HG03025 (cell line): ENCODE measurements at regions not wholly inside any gene's neighbourhood (a gene's known extent, or its start where the extent isn't known, plus 50 kb on each side); places are given as distances from the start of the nearest gene placed in this dataset.
"Not testable (repeated sequence)": the region's sequence is repeated elsewhere in the genome, so short reads cannot be mapped to it uniquely, and the experiment has no call there.

ENCODE experiments used
- ATAC-seq: cut with Tn5 transposase; IDR thresholded peaks from one replicate; pipeline ENCODE4 v1.9.1; 2021; ENCODE audit warnings: mild to moderate bottlenecking, moderate library complexity; ENCODE audit not compliant: unreplicated experiment, low FRiP score

GRCh38 chr6:86629123-86629522 is 308.2 kb upstream of the HTR1E start:
- no peak for ATAC-seq

GRCh38 chr6:86619428-86619827 is 317.9 kb upstream of the HTR1E start:
- no peak for ATAC-seq

GRCh38 chr6:86615299-86615698 is 322.0 kb upstream of the HTR1E start:
- no peak for ATAC-seq

GRCh38 chr6:86609549-86610388 is 327.6 kb upstream of the HTR1E start:
- no peak for ATAC-seq

- ATAC-seq = not testable (repeated sequence)
Measured at GRCh38 chr6:86603364-86603763, 334.0 kb upstream of the HTR1E start.

GRCh38 chr6:86602093-86602492 is 335.2 kb upstream of the HTR1E start:
- not testable (repeated sequence) for ATAC-seq

GRCh38 chr6:86598969-86599368 is 338.4 kb upstream of the HTR1E start:
- not testable (repeated sequence) for ATAC-seq

GRCh38 chr6:86595641-86596040 is 341.7 kb upstream of the HTR1E start:
- no peak for ATAC-seq

- no peak for ATAC-seq
Measured at GRCh38 chr6:86586195-86586594, 351.1 kb upstream of the HTR1E start.

- ATAC-seq = no peak
Measured at GRCh38 chr6:86581833-86582232, 355.5 kb upstream of the HTR1E start.

- ATAC-seq = no peak
Measured at GRCh38 chr6:86563197-86563596, 374.1 kb upstream of the HTR1E start.

GRCh38 chr6:86558318-86558717 is 379.0 kb upstream of the HTR1E start:
- ATAC-seq = no peak

- ATAC-seq = no peak
Measured at GRCh38 chr6:86537292-86537861, 400.0 kb upstream of the HTR1E start.

- ATAC-seq = no peak
Measured at GRCh38 chr6:86536121-86536520, 401.2 kb upstream of the HTR1E start.

GRCh38 chr6:86535100-86535499 is 402.2 kb upstream of the HTR1E start:
- ATAC-seq = no peak

- ATAC-seq = no peak
Measured at GRCh38 chr6:86529635-86530034, 407.7 kb upstream of the HTR1E start.

- ATAC-seq = no peak
Measured at GRCh38 chr6:86526238-86526637, 411.1 kb upstream of the HTR1E start.

GRCh38 chr6:86516087-86516486 is 421.2 kb upstream of the HTR1E start:
- no peak for ATAC-seq

- ATAC-seq = no peak
Measured at GRCh38 chr6:86511962-86512361, 425.4 kb upstream of the HTR1E start.

- no peak for ATAC-seq
Measured at GRCh38 chr6:86508230-86508629, 429.1 kb upstream of the HTR1E start.

GRCh38 chr6:86502497-86502896 is 434.8 kb upstream of the HTR1E start:
- no peak for ATAC-seq

GRCh38 chr6:86500035-86500434 is 437.3 kb upstream of the HTR1E start:
- ATAC-seq = no peak
